COR-L47 (cell line): ENCODE measurements at regions not wholly inside any gene's neighbourhood (a gene's known extent, or its start where the extent isn't known, plus 50 kb on each side); places are given as distances from the start of the nearest gene placed in this dataset.
"Not testable (repeated sequence)": the region's sequence is repeated elsewhere in the genome, so short reads cannot be mapped to it uniquely, and the experiment has no call there.

Source experiments
- DNase-seq: peaks from one replicate; lab custom pipeline; 2025; lab: John Stamatoyannopoulos, UW

GRCh38 chr5:28678899-28679298 lies 1640.5 kb upstream of the CDH9 start:
- DNase-seq = no peak

GRCh38 chr5:28666110-28666509 lies 1627.7 kb upstream of the CDH9 start:
- DNase-seq = no peak

GRCh38 chr5:28648108-28648507 lies 1609.7 kb upstream of the CDH9 start:
- no peak for DNase-seq

GRCh38 chr5:28632607-28633006 lies 1594.2 kb upstream of the CDH9 start:
- no peak for DNase-seq

DNA sequence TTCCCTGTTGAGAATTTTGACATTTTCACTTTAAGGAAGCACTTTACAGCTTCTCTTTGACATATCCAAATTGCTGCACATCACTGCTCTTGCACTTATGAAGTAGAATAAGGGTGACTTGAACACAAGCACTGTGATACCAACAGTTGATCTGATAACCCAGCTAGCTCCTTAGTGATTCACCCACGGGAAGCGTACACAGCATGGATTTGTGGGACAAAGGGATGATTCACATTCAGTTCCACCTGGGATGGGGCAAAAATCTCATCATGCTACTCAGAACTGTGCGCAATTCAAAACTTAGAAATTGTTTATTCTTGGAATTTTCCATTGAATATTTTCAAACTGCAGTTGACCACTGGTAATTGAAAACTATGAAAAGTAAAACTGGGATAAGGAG lies 1565.5 kb upstream of the CDH9 start:
- no peak for DNase-seq

- DNase-seq = no peak
Measured at GRCh38 chr5:28602429-28602828, 1564.0 kb upstream of the CDH9 start.

DNA sequence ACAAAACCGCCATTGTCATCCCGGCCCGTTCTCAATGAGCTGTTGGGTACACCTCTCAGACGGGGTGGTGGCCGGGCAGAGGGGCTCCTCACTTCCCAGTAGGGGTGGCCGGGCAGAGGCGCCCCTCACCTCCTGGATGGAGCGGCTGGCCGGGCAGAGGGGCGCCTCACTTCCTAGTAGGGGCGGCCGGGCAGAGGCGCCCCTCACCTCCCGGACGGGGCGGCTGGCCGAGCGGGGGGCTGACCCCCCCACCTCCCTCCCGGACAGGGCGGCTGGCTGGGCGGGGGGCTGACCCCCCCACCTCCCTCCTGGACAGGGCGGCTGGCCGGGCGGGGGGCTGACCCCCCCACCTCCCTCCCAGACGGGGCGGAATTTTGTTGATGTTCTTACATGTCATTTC lies 1558.3 kb upstream of the CDH9 start:
- not testable (repeated sequence) for DNase-seq

DNA sequence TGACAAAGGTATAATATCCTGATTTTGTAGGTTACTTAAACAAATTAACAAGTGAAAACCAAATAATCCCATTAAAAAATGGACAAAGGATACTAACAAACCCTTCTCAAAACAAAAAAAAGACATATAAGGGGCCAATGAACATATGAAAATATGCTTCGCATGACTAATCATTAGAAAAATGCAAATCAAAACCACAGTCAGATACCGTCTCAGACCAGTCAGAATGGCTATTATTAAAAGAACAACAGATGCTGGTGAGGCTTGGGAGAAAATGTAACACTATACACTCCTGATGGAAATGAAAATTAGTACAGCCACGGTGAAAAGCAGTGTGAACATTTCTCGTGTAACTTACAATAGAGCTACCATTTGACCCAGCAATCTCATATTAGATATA lies 1542.2 kb upstream of the CDH9 start:
- DNase-seq = no peak

DNA sequence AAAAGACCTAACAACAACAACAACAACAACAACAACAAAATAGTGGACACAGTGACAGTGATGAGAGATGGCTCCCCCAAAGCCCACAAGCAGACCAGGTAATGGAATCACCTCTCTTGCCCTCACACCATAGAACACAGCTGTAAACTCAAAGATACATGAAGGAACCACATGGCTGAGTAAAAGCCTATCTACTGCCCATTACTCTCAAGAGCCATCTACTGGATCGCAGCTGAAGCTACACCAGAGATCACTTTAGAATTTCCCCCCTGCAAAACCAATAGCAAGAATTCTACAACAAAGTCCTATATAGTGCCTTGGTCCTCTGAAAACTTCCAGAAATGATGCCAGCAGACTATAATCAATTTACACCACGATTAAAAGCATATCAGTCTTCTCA lies 1537.6 kb upstream of the CDH9 start:
- DNase-seq = no peak

DNA sequence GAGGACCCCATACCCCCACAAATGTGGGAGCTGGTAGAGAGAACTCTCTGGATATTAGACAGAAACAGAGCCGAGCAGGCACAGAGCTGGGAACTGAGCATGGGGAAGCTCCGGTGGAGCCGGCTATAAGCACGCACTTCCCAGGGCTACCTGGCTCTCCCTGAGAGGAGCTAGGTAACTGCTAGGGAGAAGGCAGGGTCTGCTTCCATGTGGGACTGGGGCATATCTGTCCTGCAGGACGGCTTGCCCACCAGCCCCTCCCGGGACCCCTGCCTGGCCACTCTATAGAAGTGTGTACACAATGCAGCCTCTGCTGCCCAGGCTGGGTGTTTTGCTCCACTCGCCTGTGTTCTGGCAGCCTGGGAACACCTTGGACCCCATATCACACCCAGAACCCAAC lies 1537.0 kb upstream of the CDH9 start:
- no peak for DNase-seq

DNA sequence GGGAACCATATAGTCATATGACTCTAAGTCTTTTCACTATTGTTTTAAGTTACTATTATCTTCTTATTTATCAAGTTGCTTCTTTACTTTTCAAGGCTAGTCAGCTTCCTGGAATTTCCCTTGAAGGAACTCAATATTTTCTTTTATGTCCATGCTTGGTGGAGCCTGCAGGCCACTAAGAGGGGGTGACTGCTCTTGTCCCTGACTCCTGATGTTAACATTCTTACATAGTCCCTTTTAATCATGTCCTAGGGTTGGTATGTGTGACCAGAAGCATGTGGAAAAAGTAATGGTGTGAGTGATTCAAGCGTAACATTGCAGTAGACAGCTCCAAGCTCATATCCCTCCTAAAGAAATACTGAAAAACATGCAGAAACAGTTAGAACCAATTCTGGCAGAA lies 1536.2 kb upstream of the CDH9 start:
- no peak for DNase-seq

DNA sequence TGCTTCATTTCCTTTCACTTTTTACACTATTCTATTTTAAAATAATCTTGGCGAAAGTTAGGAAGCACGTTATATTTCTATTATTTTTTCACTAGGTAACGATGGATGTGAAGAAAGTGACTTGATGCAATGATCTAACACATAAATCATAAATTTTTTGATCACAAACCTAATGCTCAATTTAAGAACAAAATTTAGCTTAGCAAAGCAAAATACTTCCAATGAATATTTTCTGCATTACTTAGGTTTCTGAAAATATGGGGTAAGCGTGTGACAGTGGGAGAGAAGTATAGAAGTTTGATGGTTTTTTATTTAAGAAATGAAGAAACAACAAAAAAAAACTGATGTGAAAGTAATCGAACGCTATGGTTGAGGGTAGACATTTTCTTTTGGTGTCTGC lies 1528.7 kb upstream of the CDH9 start:
- no peak for DNase-seq

GRCh38 chr5:28561522-28561921 lies 1523.1 kb upstream of the CDH9 start:
- DNase-seq = no peak

DNA sequence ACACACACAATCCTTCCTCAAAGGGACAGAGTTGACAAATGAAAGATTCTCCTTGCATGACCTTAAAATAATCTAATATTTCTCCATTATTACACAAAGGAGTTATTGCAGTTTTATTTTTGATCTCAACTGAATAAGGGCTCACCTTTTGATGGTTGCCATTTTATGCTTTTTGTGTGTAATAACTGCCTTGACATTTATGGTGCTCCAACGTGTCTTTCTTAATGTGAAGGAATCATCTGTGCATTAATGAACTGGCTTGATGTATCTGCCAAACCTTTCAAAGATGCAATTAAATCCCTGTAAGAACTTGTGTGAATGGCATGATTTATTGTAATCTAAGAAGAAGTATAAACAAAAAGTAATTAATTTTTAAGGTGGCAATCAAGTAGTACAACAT lies 1519.8 kb upstream of the CDH9 start:
- DNase-seq = no peak

DNA sequence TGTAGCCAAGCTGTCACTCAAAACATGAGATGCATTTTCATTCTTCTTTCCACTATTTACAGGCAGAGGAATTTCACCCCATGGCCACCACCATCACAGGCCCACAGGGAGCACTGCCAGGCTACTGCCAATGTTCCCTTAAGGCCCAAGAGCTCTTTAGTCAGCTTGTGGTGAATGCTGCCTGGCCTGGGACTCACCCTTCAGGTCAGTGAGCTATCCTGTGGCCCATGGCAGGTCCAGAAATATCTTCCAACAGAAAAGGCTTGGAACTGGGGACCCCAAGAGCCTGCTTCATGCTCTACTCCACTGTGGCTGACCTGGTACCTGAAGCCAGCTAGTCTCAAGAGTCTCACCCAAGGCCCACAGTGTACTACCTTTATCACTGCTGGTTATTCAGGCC lies 1518.7 kb upstream of the CDH9 start:
- DNase-seq = no peak

DNA sequence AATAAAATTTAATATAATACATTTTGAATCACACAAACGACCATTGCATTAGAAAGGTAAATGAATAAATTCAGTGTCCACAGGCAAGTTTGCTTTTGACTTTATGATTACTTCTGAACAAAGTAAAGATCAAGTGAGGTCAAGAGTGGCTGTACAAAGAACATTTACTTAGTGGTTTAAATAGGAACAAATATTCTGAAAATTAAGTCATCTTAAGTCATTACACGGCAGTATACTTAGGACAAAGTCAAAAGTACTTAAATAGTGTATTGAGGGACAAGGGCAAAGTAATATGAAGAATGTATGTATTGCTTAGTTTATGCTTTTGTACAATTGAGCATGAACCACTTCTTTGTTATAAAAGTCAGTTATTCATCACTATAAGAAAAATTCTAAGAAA lies 1511.2 kb upstream of the CDH9 start:
- no peak for DNase-seq

DNA sequence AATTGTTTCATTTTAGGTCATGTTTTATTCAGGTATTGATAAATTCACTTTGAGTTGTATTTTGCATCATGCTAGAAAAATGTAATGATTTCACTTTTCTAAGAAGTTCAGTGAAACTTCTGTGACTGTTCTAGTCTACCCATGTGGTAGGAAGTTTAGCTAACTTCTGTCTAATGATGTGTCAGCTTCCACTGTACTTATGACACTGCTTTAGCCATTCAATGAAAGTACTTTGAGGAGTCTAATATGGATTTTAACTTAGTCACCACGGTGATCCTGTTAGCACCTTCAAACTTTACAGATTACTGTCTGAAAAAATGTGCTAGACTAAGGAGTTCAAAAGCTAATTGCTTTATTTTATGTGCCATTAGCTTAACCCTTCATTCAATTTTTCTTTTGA lies 1510.5 kb upstream of the CDH9 start:
- no peak for DNase-seq

- no peak for DNase-seq
Measured at GRCh38 chr5:28544501-28544900, 1506.1 kb upstream of the CDH9 start.

DNA sequence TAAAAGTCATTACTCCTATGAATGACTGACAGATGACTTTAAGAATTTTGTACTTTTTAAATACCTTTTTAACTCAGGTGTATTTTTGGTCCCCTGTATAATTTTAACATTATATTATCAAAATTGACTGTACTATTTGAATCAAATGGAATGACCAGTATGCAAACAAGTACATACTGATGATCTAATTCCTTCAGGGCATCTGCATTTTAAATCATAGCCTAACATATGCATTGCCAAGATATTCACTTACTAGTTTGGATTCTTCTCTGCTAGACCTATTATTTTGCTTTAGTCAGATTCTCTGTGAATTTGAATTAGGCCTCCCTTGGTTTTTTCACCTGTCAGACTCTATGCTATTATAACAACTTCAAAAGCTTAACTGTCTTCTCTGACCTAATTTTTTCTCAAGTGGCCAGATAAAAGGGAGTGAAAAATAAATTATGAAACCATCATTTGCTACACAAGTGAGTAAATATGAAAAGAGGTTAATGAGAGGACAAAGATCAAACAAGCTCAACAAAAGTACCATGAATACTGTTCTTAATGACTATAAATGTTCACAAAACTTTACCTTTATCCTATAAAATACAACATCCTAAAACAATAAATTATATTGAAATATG lies 1505.2 kb upstream of the CDH9 start:
- DNase-seq = no peak

DNA sequence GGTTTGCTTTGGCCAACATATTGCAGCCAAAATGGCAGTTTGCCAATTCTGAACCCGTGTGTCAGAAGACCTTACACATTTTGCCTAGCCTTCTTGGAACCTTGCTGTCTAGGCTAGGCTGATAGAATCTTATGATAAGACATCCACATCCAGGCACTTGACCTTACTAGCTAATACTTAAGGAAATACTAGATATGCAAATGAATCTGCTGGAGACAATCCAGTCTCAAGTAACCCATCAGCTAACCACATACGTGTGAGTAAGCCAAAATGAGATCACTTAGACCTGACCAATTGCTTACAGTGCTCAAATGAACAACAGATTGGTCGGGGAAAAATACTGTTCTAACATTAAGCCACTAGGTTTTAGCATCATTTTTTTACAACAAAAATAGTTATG lies 1504.6 kb upstream of the CDH9 start:
- DNase-seq = no peak

DNA sequence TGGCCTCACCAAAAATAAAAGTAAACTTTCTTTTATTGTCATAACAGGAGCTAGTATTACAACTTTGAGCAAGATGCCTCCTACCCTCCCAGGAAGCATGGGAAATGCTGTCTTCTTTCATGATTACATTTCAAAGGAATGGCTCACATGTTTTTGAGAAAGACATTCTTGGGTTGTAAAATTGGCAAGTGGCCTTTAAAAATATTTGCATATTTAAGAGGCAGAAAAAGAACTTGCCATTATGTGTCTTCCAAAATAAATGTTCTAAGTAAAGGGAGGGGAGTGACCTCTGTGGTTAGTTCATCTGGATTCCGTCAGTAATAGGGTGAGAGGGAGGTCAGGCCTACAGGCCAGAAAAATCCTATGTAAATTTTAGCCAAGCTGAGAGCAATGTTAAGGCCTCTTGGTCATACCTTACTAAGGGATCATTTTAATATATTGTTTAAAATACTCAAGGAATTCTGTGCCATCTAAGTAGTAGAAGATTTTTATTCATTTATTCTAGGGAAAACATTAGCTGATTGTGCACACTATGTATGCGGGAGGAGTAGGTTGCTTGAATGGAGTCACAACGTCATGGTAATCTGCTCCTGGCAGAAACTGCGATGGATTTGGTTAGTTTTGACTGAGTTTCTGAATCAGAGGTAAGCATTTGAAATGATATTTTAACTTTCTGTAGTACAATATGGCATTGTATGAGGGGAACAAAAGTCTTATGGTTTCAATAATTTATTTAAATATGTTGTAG lies 1485.7 kb upstream of the CDH9 start:
- no peak for DNase-seq

GRCh38 chr5:28523416-28523815 lies 1485.0 kb upstream of the CDH9 start:
- no peak for DNase-seq

DNA sequence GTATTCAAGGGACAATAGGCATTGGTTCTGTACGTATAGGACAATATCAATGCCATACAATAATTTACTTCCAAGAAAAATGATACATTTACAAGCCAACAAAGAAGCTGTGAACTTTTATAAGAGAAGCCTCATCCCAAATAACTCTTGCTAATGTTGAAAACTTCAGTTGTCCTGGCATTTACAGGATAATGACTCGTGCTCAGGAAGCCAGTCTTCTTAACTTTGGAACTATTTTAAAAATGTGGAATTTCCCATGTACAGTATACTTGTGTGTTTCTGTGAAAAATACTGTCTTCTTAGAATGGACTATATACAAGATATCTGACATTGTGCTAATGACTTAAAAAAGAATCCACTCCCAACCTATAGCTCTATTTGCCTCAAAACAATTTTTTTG lies 1479.3 kb upstream of the CDH9 start:
- DNase-seq = no peak

- no peak for DNase-seq
Measured at GRCh38 chr5:28516722-28517121, 1478.3 kb upstream of the CDH9 start.
